ENCODE measurements at regions not wholly inside any gene's neighbourhood (a gene's known extent, or its start where the extent isn't known, plus 50 kb on each side); places are given as distances from the start of the nearest gene placed in this dataset.
"Not testable (repeated sequence)": the region's sequence is repeated elsewhere in the genome, so short reads cannot be mapped to it uniquely, and the experiment has no call there.

DNA sequence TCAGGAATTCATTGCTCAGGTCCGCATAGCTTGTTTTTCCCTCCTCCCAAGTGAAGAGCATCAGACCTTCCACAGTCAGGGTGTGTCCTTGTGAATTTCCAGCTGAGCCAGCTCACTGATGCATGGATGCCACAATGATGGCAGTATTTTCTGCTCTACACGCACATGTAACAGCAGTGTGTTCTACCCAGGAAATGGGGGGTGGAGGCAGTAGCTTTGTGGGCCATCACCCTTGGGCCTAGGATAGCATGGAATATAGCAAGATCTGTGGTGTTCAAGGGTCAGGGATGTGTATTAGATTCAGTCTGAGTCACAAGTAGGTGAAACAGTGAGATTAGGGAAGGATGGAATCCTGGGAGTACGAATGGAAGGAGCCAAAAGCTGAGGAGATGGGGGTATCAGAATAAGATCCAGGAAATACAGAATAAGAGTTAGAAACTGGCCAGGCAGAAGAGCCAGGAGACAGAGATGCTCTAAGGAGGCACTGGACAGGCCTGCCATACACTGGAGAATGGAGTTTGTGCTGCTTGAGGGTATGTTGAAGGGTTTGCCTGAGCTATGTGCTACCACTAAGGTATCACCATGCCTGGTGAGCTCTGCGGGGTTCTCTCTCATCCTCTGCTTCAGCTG, 90.6 kb upstream of the CNIH3 start:
- DNase-seq (ENCODE audit: low read depth, low spot score), result no peak
- no peak overlapping the region for H3K4me3 ChIP-seq (ENCODE audit: low read length)

DNA sequence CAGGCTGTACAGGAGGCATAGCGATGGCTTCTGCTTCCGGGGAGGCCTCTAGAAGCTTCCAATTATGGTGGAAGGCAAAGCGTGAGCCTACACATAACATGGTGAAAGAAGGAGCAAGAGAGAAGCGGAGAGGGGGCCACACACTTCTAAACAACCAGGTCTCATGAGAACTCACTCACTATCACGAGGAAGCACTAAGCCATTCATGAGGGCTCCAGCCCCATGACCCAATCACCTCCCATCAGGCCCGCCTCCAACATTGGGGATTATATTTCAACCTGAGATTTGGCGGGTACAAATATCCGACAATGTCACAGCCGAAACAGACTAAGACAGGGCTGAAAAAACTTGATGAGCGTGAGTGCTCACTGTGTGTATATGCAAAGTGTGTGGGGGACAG, 89.3 kb upstream of the CNIH3 start:
- DNase-seq (ENCODE audit: low read depth, low spot score), result no peak
- no peak overlapping the region for H3K4me3 ChIP-seq (ENCODE audit: low read length)

DNA sequence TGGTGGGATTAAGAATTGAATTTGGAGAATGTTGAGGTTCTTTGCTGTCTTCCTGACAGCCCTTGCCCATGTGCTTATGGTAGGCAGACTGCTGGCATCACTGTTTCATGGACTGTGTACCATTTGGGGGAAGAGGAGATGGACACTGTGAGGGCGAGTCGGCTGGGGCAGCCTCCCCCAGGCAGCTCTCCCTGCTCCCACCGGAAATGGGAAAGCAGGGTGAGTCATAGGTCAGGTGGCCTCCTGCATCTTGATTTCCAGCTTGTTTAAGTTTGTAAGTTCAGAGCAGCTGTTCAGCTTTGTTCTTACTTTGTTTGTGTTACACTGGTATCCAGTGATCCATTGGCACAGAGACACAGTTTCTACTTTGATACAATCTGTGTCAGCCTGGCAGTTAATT, 87.2 kb upstream of the CNIH3 start:
- no peak overlapping the region for H3K4me3 ChIP-seq (ENCODE audit: low read length)
- DNase-seq (ENCODE audit: low read depth, low spot score), result no peak

DNA sequence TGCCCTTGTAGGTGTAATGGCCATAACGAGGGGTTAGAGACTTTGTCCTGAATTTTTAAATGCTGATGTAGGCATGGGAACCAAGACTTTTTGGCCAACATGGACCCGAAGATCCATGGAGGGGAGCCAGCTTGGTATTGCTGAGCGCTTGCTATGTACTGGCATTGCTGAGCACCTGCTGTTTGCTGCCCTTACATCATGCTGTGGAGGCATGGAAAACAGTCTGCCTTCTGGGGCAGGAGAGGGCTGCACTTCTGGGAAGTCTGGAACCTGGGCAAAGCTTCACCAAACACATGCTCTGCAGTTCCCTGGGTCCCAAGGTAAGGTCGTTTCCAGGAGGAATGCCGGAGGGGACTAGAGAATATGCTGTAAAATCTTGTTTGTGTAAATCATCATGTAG, 86.3 kb upstream of the CNIH3 start:
- no peak overlapping the region for H3K4me3 ChIP-seq (ENCODE audit: low read length)
- DNase-seq (ENCODE audit: low read depth, low spot score), result no peak

DNA sequence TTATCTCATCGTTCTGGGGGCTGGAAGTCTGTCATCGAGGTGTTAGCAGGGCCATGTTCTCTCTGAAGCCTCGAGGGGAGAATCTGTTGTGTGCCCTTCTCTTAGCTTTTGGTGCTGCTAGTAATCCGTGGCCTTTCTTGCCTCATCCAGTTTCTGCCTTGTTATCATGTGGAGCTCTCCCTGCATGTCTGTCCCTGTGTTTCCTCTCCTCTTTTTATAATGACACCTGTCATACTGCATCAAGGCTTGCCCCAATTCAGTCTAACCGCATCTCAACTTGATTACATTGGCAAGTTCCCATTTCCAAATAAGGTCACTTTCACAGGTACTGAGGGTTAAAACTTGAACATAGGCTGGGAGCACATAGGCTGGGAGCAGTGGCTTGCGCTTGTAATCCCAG, 82.6 kb upstream of the CNIH3 start:
- no peak for DNase-seq (ENCODE audit: low read depth, low spot score)
- no peak overlapping the region for H3K4me3 ChIP-seq (ENCODE audit: low read length)

DNA sequence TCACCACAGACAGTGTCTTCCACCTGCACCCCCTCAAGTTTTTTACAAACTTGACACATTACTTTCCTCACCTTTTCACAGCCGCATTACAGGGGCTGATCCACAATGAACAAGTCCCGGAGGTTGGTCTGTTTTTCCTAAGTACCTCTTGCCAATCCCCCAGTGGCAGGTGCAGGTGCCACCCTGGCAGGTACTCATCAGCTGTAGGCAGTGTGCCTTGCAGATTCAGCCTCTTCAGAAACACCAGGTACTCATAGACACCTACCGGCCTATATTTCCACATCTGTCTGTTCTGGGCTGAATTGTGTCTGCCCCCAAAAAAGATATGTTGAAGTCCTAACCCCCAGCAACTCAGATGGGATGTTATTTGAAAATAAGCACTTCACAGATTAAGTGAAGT, 81.4 kb upstream of the CNIH3 start:
- no peak overlapping the region for H3K4me3 ChIP-seq (ENCODE audit: low read length)
- no peak for DNase-seq (ENCODE audit: low read depth, low spot score)

DNA sequence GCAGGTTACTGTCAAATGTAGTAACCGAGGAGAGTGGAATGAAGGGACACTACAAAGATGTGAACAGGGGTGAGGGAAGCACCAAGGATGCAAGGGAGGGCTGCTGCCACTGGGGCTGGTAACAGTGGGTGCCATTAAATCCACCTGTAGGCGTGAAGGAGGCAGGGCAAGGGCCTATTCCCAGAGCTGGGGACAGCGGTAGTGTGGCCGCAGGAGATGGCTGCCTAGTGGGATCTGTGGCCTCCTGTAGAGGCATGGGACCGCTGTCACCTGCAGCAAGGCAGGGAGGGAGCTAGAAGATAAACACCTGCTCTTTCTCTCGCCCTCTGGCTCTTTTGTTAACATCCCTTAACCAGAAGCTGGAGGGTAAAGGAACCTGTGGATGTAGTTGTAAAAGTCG, 80.5 kb upstream of the CNIH3 start:
- DNase-seq (ENCODE audit: low read depth, low spot score), result no peak
- no peak overlapping the region for H3K4me3 ChIP-seq (ENCODE audit: low read length)

DNA sequence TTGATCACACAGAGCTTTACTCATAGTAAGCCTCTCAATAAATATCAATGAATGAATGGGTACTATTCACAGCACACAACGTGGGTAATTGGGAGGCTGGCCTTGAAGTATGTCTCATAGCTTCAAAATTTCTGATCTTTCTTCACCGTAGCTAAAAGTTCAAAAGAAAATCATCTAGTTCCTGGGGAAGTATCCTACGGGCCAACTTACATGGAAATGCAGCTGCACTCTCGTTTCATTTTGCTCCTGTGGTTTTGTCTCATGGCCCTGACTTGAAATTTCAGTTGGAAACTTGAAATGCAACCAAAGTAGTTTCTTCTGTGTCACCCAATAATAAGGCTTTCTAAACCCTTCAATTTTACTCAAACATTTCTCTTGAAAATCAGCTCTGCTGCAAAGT, 76.1 kb upstream of the CNIH3 start:
- DNase-seq (ENCODE audit: low read depth, low spot score), result peak; percentile 22
- H3K4me3 ChIP-seq (ENCODE audit: low read length), result no peak overlapping the region

DNA sequence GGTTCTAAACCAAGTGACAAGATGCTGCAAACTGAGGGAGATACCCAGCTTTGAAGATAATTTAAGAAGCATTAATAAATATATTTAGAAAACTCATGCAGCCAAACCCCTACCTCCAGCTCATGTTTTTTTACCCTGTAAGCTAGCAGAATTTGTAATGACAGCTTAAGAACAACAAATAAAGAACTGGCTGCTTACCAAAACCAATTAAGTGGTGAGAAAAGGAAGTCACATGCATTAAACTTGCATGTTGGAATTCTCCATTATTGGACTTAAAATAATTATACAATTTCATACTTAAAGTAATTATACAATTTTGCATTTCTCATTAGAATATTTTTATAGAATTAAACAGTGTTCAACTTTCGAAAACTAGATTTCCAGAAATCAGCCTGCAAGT, 75.6 kb upstream of the CNIH3 start:
- DNase-seq (ENCODE audit: low read depth, low spot score), result no peak
- no peak overlapping the region for H3K4me3 ChIP-seq (ENCODE audit: low read length)

DNA sequence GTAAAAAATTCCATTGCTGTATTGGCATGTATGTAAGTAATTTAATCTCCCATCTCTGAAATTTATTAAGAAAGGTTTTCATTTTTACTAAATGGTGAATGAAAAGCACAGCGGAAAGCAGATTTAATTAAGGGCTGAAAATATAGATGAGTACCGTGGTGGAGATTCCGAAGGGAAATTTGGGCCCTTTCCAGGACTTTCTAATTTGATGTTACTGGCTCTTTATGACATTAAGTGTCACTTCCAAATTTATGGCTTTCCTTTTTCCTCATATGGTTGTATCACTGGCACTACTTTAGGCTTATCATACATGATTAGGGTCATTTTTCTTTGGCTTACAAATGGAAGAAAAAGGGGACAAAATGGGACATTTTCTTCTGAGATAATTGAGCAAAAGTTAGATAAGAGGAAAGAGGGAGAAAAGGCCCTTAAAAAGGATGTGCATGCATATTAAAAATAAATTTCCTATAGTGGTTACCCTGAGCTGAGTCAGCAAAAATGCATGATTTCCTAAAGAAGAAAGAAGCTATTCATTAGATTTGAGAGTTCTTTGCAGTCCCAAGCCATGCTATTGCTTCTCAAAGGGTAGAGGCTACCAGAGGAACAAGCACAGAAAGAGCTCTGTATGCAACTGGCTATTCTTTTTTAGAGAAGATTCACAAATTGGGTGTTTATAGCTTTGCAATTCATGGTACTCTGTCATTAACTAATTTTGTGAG, 74.9 kb upstream of the CNIH3 start:
- no peak for DNase-seq (ENCODE audit: low read depth, low spot score)
- no peak overlapping the region for H3K4me3 ChIP-seq (ENCODE audit: low read length)

DNA sequence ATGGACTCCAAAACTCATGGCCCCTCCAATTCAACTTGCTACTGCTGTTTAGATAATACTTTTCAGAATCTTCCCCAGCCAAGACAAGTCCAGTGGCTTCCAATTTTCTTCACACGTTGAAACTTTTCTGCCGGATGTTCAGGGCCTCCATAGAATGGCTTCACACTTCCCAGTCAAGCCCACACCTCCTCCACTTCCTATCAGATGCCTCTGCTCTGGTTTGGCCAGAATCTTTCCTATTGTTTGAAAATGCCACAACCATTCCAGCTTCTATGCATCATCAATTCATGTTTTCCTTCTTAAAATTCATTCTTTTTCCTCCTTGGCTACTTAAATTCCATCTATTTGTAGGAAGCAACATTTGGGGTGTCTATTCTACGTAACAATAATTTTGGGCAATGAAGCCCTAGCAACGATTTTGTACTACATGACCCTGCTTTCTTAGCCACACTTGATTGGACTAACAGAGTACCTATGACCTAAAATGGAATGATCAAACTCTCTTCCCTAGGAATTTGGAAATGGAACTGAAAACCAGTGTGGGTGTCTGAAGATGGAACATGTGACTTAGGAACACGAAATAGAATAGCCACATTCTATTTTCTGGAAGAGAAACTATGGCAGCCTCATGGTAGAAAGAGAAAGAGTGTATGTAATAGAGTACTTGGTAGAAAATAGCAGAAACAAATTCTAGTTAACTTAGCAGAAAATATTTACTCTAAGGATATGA, 74.1 kb upstream of the CNIH3 start:
- no peak overlapping the region for H3K4me3 ChIP-seq (ENCODE audit: low read length)
- DNase-seq (ENCODE audit: low read depth, low spot score), result no peak

DNA sequence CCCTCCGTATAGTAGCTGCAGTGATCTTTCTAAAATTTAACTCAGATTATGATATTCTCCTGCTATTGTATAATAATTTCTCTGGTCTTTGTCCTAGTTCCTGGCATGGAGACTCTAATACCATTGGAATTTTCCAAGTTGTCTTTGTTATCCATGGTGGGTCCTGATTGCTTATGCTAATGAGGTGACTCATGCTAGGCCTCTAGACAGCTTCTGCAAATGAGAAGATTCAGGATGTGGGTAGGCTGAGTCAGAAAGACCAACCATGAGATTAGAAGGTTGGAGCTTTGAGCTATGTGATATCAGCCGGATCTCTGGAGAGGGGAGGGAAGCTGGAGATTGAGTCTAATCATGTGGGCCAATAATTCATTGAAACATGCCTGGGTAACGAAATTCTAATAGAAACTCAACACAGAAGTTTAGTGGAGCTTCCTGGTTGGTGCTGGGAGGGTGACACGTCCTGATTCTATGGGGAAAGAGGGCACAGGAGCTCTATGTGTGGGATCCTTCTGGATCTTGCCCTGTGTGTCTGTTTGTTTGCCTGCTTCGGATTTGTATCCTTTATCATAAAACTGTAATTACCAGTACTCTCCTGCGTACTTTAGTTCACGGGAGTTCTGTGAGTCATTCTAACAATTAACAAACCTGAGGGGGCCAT, 73.2 kb upstream of the CNIH3 start:
- DNase-seq (ENCODE audit: low read depth, low spot score), result peak; percentile 58
- H3K4me3 ChIP-seq (ENCODE audit: low read length), result no peak overlapping the region

DNA sequence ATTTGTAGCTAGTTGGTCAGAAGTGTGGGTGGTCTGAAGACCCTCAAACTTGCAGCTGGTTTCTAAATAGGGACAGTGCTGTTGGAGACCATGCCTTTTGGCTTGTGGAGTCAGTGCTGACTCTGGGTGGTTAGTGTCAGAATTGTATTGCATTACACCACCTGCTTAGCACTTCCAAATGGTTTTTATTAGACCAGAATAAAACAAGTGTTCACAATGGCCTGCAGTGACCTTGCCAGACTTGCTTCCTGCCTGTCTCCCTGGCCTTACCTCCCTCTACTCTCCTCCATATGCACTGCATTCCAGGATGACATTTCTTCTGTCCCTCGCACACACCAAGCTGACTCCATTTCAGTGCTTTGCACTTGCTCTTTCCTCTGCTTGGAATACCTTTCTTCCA, 72.7 kb upstream of the CNIH3 start:
- DNase-seq (ENCODE audit: low read depth, low spot score), result no peak
- H3K4me3 ChIP-seq (ENCODE audit: low read length), result no peak overlapping the region

DNA sequence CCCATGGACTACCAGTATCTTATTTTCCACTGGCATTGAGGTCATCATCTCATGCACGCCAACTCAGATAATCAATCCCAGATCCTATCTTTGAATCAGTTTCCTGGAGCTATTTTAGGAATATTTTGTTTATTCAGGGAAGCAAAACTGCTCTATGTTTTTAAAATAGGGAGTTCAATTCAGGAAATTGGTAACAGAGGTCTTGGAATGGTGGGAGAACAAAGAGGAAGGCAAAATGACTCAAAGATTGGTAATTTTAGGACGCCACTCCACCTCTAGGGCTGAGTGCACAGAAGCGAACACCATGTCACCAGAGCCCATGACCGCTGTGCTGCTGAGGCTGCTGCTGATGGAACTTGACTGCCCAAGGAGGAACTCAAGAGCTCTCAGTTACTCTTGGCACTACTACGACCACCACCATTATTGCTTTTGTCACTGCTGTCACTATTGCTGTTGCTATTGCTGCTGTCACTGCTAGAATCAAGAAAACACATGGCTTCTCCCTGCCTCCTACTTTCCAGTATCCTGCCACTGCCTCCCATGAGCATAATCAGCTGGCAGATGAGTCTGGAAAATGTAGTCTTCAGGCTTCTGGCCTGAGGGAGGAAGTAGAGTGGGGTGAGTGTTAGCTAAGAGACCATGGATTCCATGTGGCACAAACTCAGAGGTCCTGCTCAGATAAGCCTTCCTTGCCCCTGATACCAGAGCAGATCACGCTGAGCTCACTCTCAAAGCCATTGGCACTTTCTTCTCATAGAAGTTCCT, 71.6 kb upstream of the CNIH3 start:
- no peak for DNase-seq (ENCODE audit: low read depth, low spot score)
- no peak overlapping the region for H3K4me3 ChIP-seq (ENCODE audit: low read length)

DNA sequence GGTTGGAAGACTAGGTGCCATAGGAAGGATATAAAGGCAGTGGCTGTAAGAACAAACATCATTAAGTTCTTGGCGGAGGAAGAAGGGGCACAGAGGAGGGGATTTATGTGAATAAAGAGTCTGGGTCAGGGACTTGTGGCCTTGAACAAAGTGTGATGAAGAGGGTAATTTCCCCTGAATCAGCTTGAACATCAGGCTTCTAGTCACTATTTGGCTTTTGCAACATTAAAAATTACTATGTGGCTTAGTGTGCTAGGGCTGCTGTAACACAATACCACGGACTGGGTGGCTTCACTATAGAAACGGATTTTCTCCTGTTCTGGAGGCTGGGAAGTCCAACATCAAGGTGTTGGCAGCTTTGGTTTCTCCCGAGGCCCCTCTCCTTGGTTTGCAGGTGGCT, 70.5 kb upstream of the CNIH3 start:
- no peak overlapping the region for H3K4me3 ChIP-seq (ENCODE audit: low read length)
- DNase-seq (ENCODE audit: low read depth, low spot score), result no peak

DNA sequence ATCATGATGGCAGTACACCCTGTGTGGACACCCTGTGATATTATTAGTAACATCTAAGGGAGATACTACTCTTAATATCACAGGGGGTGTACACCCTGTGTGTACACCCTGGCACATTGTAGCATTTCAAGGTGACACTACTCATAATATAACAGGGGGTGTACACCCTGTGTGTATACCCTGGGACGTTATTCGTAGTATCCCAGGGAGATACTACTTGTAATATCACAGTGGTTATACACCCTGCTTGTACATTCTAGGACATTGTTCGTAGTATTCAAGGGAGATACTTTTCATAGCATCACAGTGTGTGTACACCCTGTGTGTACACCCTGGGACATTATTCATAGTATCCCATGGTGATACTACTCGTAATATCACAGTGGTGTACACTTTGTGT, 67.4 kb upstream of the CNIH3 start:
- H3K4me3 ChIP-seq (ENCODE audit: low read length), result no peak overlapping the region
- no peak for DNase-seq (ENCODE audit: low read depth, low spot score)

DNA sequence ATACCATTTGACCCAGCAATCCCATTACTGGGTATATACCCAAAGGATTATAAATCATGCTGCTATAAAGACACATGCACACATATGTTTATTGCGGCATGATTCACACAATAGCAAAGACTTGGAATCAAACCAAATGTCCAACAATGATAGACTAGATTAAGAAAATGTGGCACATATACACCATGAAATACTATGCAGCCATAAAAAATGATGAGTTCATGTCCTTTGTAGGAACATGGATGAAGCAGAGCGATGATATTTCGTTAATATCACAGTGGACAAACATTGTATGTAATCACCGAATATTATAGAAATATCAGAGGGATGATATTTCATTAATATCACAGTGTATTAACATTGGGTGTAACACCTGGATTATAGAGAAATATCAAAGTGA, 64.9 kb upstream of the CNIH3 start:
- DNase-seq (ENCODE audit: low read depth, low spot score), result not testable (repeated sequence)

DNA sequence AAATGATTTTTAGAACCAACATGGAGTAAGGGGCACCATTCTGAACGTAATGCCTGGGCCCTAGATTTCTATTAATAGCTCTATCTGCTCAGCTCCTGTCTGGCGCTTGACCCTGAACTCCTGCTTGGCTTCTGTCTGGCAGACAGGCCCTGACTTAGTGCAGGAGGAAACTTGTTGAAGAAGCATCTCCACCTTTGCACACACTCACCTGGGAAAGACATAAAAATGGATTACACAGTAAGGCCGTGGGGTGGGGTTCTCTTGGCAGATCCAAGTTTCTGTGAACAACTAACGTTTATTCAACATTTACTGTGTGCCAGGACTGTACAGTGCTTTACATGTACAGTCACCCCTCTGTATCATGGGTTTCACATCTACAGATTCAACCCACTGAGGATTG, 62.1 kb upstream of the CNIH3 start:
- no peak for DNase-seq (ENCODE audit: low read depth, low spot score)
- no peak overlapping the region for H3K4me3 ChIP-seq (ENCODE audit: low read length)

More for the DNA sequence above, 64.9 kb upstream of the CNIH3 start:
- H3K4me3 ChIP-seq (ENCODE audit: low read length), result not testable (repeated sequence)

DNA sequence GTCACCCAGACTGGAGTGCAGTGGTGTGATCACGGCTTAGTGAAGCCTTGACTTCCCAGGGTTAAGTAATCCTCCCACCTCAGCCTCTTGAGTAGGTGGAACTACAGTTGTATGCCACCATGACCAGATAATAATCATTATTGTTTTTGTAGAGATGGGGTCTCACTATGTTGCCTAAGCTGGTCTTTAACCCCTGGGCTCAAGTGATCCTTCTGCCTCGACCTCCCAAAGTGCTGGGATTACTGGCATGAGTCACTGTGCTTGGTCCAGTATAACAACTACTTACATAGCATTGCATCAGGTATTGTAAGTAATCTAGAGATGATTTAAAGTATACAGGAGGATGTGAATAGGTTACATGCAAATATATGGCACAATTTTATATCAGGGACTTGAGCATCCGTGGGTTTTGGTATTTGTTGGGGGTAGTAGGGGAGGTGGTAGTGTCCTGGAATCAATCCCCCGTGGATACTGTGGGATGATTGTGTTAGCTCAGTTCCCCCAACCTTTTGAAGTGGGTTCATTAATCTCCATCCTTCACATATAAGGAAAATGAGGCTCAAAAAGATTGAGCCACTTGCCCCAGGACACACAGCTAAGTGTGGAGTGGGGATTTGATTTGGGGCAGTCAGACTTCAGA, 61.4 kb upstream of the CNIH3 start:
- no peak overlapping the region for H3K4me3 ChIP-seq (ENCODE audit: low read length)
- DNase-seq (ENCODE audit: low read depth, low spot score), result no peak

Data from Jurkat, Clone E6-1 (cell line).